ENCODE measurements at regions not wholly inside any gene's neighbourhood (a gene's known extent, or its start where the extent isn't known, plus 50 kb on each side); places are given as distances from the start of the nearest gene placed in this dataset.

- TF ChIP-seq CTCF (IDR thresholded peaks at IDR 0.05; ENCODE audit: low read depth, low read length, poor library complexity, severe bottlenecking) (no peak), EZH2phosphoT487 (IDR thresholded peaks at IDR 0.05; ENCODE audit: borderline replicate concordance, low read length) (no peak)
Measured at GRCh38 chr5:91684625-91685024, 301.5 kb upstream of the ARRDC3 start.

All from DOHH2 (cell line).